Parathyroid adenoma (tissue), 2 donors: ENCODE measurements at regions not wholly inside any gene's neighbourhood (a gene's known extent, or its start where the extent isn't known, plus 50 kb on each side); places are given as distances from the start of the nearest gene placed in this dataset.

Experiments used
- H2AFZ ChIP-seq: fragments of 300-600 bp; sonication (generic); one replicate; pipeline ENCODE4 v1.7.0; 2017; ENCODE audit warnings: antibody characterized with exemption, mild to moderate bottlenecking
- H3K27ac ChIP-seq: fragments of 300-600 bp; sonication (generic); one replicate; pipeline ENCODE4 v1.7.0; 2017
- H3K27me3 ChIP-seq: fragments of 300-600 bp; sonication (generic); one replicate; pipeline ENCODE4 v1.7.0; 2017; ENCODE audit warnings: low read length; ENCODE audit not compliant: control insufficient read depth, insufficient read depth
- H3K36me3 ChIP-seq: fragments of 300-600 bp; sonication (generic); one replicate; pipeline ENCODE4 v1.7.0; 2017; ENCODE audit warnings: low read length; ENCODE audit not compliant: control insufficient read depth, insufficient read depth
- H3K4me1 ChIP-seq: fragments of 300-600 bp; sonication (generic); one replicate; pipeline ENCODE4 v1.7.0; 2017; ENCODE audit warnings: control low read depth
- H3K4me2 ChIP-seq: fragments of 300-600 bp; sonication (generic); one replicate; pipeline ENCODE4 v1.7.0; 2017; ENCODE audit warnings: low read length
- H3K4me3 ChIP-seq: fragments of 300-600 bp; sonication (generic); one replicate; pipeline ENCODE4 v1.7.0; 2017; ENCODE audit warnings: low read depth, low read length
- H3K79me2 ChIP-seq: fragments of 300-600 bp; sonication (generic); one replicate; pipeline ENCODE4 v1.7.0; 2017; ENCODE audit warnings: control low read depth
- H3K9ac ChIP-seq: fragments of 300-600 bp; sonication (generic); one replicate; pipeline ENCODE4 v1.7.0; 2017; ENCODE audit warnings: mild to moderate bottlenecking
- H3K9me3 ChIP-seq: fragments of 300-600 bp; sonication (generic); one replicate; pipeline ENCODE4 v1.7.0; 2017; ENCODE audit warnings: low read length; ENCODE audit not compliant: control insufficient read depth
- TF ChIP-seq, protein P1 (sequence below): fragments of 300-600 bp; sonication (generic); IDR thresholded peaks from one replicate; pipeline ENCODE4 v1.7.0; 2017; ENCODE audit warnings: antibody characterized with exemption, mild to moderate bottlenecking
- donor health status: primary hyperparathyroidism.

DNA sequence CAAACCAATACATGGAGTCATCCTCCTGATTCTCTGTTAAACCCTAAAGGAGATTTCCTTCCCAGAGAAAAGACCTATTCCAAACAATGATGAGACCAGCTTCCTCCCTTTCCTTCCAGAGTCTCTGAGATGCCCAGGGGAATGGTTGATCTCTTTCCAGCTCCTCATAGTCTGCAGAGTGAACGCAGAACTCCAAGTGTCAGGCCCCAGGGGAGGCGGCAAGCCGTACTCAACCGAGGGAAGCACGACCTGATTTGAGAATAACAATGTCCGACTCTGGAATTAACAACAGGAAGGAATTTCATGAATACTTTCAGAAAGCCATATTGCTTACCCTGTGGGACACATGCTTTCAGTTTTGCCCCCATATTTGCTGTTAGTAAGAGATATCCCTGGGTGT is 241.7 kb upstream of the GLI3 start:
- no peak overlapping the region for H3K9ac ChIP-seq
- H3K4me2 ChIP-seq = no peak overlapping the region
- H3K9me3 ChIP-seq = no peaks in the 10 kb centered on the region
- no peaks in the 10 kb centered on the region for H3K27me3 ChIP-seq
- H3K4me1 ChIP-seq = no peaks in the 10 kb centered on the region
- H3K4me3 ChIP-seq = no peak overlapping the region
- H3K36me3 ChIP-seq = no peaks in the 10 kb centered on the region
- no peak overlapping the region for H2AFZ ChIP-seq
- H3K27ac ChIP-seq = no peak overlapping the region
- TF ChIP-seq, protein P1, sequence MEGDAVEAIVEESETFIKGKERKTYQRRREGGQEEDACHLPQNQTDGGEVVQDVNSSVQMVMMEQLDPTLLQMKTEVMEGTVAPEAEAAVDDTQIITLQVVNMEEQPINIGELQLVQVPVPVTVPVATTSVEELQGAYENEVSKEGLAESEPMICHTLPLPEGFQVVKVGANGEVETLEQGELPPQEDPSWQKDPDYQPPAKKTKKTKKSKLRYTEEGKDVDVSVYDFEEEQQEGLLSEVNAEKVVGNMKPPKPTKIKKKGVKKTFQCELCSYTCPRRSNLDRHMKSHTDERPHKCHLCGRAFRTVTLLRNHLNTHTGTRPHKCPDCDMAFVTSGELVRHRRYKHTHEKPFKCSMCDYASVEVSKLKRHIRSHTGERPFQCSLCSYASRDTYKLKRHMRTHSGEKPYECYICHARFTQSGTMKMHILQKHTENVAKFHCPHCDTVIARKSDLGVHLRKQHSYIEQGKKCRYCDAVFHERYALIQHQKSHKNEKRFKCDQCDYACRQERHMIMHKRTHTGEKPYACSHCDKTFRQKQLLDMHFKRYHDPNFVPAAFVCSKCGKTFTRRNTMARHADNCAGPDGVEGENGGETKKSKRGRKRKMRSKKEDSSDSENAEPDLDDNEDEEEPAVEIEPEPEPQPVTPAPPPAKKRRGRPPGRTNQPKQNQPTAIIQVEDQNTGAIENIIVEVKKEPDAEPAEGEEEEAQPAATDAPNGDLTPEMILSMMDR = no peak
- no peaks in the 10 kb centered on the region for H3K79me2 ChIP-seq

GRCh38 chr7:42476255-42476654 is 239.2 kb upstream of the GLI3 start:
- H3K79me2 ChIP-seq = no peaks in the 10 kb centered on the region
- H3K9me3 ChIP-seq = no peaks in the 10 kb centered on the region
- H3K27ac ChIP-seq = no peak overlapping the region
- no peaks in the 10 kb centered on the region for H3K4me1 ChIP-seq
- H3K27me3 ChIP-seq = no peaks in the 10 kb centered on the region
- no peak overlapping the region for H2AFZ ChIP-seq
- no peaks in the 10 kb centered on the region for H3K36me3 ChIP-seq
- H3K9ac ChIP-seq = no peak overlapping the region
- no peak overlapping the region for H3K4me3 ChIP-seq
- no peak overlapping the region for H3K4me2 ChIP-seq
- TF ChIP-seq, protein P1 = no peak

- no peaks in the 10 kb centered on the region for H3K36me3 ChIP-seq
- no peak overlapping the region for H3K4me3 ChIP-seq
- H3K9me3 ChIP-seq = no peaks in the 10 kb centered on the region
- TF ChIP-seq, protein P1 = no peak
- H3K9ac ChIP-seq = no peak overlapping the region
- no peak overlapping the region for H2AFZ ChIP-seq
- no peak overlapping the region for H3K27ac ChIP-seq
- H3K4me1 ChIP-seq = no peaks in the 10 kb centered on the region
- H3K27me3 ChIP-seq = no peaks in the 10 kb centered on the region
- no peaks in the 10 kb centered on the region for H3K79me2 ChIP-seq
- no peak overlapping the region for H3K4me2 ChIP-seq
These were observed 238.1 kb upstream of the GLI3 start for GRCh38 chr7:42475082-42475481.

DNA sequence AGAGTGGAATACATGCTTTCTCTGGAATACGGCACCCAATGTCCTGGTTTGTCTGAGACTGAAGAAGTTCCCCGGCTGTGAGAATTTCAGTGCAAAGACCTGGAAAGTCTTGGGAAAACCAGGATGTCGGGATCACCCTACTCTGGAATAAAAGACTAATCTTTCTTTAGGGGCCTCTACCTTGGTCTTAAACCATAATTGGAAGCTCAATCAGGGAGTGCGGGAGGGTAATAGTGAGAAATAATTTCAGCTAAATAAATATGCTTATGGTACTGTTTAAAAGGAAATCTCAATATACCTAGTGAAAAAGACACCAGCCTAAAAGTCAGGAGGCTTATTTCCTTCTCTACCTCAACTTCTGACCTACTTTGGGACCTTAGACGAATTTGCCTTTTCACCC is 236.1 kb upstream of the GLI3 start:
- Histone ChIP-seq H3K4me1 (no peaks in the 10 kb centered on the region), H2AFZ (no peak overlapping the region), H3K4me2 (no peak overlapping the region), H3K36me3 (no peaks in the 10 kb centered on the region), H3K9ac (no peak overlapping the region), H3K9me3 (no peaks in the 10 kb centered on the region), H3K4me3 (no peak overlapping the region), H3K27ac (no peak overlapping the region), H3K27me3 (no peaks in the 10 kb centered on the region), H3K79me2 (no peaks in the 10 kb centered on the region)
- TF ChIP-seq, protein P1 = no peak

DNA sequence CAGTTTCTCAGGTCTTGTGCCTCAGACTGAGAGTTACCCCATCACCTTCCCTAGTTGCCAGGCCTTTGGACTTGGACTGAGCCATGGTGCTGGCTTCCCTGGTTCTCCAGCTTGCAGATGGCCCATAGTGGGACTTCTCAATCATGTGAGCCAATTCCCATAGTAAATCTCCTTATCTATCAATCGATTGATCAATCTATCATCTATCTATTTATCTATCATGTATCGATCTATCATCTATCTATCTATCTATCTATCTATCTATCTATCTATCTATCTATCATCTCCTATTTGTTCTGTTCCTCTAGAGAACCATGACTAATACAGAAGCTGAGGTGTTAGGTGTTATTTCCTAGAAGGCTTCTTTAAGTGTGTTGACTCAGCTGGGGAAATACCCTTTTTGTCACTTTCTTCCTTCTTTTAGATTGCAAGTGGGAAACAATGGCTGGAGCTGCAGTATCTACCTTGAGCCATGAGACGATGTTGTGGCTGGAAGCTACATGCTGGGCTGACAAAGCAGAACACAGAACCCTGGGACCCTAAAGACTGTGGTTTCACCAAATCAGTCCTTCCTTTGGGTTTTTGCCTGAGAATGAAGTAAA is 234.7 kb upstream of the GLI3 start:
- H3K27me3 ChIP-seq = no peaks in the 10 kb centered on the region
- H3K4me3 ChIP-seq = no peak overlapping the region
- TF ChIP-seq, protein P1 = no peak
- no peaks in the 10 kb centered on the region for H3K36me3 ChIP-seq
- no peaks in the 10 kb centered on the region for H3K4me1 ChIP-seq
- H3K4me2 ChIP-seq = no peak overlapping the region
- H3K27ac ChIP-seq = no peak overlapping the region
- H2AFZ ChIP-seq = no peak overlapping the region
- H3K79me2 ChIP-seq = no peaks in the 10 kb centered on the region
- H3K9ac ChIP-seq = no peak overlapping the region
- no peaks in the 10 kb centered on the region for H3K9me3 ChIP-seq
